ENCODE measurements at regions not wholly inside any gene's neighbourhood (a gene's known extent, or its start where the extent isn't known, plus 50 kb on each side); places are given as distances from the start of the nearest gene placed in this dataset.

- no peak for DNase-seq
Measured at GRCh38 chr7:155360495-155361345, 63.0 kb downstream of the INSIG1 start.

GRCh38 chr7:155361346-155361680 lies 63.6 kb downstream of the INSIG1 start:
- DNase-seq, result no peak

- no peak for DNase-seq
Measured at GRCh38 chr7:155361947-155362346, 64.3 kb downstream of the INSIG1 start.

GRCh38 chr7:155362380-155363145 lies 64.9 kb downstream of the INSIG1 start:
- no peak for DNase-seq

GRCh38 chr7:155363146-155363539 lies 65.5 kb downstream of the INSIG1 start:
- DNase-seq, result no peak

- DNase-seq, result no peak
Measured at GRCh38 chr7:155363852-155364600, 66.3 kb downstream of the INSIG1 start.

- DNase-seq, result no peak
Measured at GRCh38 chr7:155365146-155365874, 67.6 kb downstream of the INSIG1 start.

- DNase-seq, result no peak
Measured at GRCh38 chr7:155368894-155369600, 71.4 kb downstream of the INSIG1 start.

GRCh38 chr7:155369766-155370165 lies 72.1 kb downstream of the INSIG1 start:
- no peak for DNase-seq

- DNase-seq, result no peak
Measured at GRCh38 chr7:155371331-155371883, 73.7 kb downstream of the INSIG1 start.

GRCh38 chr7:155371884-155372781 lies 74.5 kb downstream of the INSIG1 start:
- DNase-seq, result no peak

GRCh38 chr7:155372782-155373358 lies 75.2 kb downstream of the INSIG1 start:
- no peak for DNase-seq

- no peak for DNase-seq
Measured at GRCh38 chr7:155373359-155374273, 75.9 kb downstream of the INSIG1 start.

- DNase-seq, result no peak
Measured at GRCh38 chr7:155374276-155375252, 76.9 kb downstream of the INSIG1 start.

GRCh38 chr7:155375337-155376277 lies 77.9 kb downstream of the INSIG1 start:
- DNase-seq, result no peak

Measured in renal pelvis (tissue), 1 donor.